Smooth muscle cell (in vitro differentiated cells): ENCODE measurements at regions not wholly inside any gene's neighbourhood (a gene's known extent, or its start where the extent isn't known, plus 50 kb on each side); places are given as distances from the start of the nearest gene placed in this dataset.

Source experiments
- DNase-seq: peaks from one replicate; lab custom pipeline; 2025; ENCODE audit not compliant: unreplicated experiment; lab: John Stamatoyannopoulos, UW
- H2AFZ ChIP-seq: fragments of 200-600 bp; sonication (generic); 2 replicates; pipeline ENCODE4 v1.6.0; 2016; ENCODE audit warnings: antibody characterized with exemption, low read depth, mild to moderate bottlenecking
- H3F3A ChIP-seq: fragments of 200-600 bp; sonication (generic); 2 replicates; pipeline ENCODE4 v1.6.0; 2017; ENCODE audit warnings: antibody characterized with exemption, low read depth
- H3K27ac ChIP-seq: fragments of 200-600 bp; sonication (generic); 2 replicates; pipeline ENCODE4 v1.5.1; 2016; ENCODE audit warnings: low read depth, mild to moderate bottlenecking
- H3K27me3 ChIP-seq: fragments of 200-600 bp; sonication (generic); 2 replicates; pipeline ENCODE4 v1.6.1; 2016; ENCODE audit warnings: low read depth, mild to moderate bottlenecking
- H3K36me3 ChIP-seq: fragments of 200-600 bp; sonication (generic); 2 replicates; pipeline ENCODE4 v1.5.1; 2016; ENCODE audit warnings: low read depth
- H3K4me1 ChIP-seq: fragments of 200-600 bp; sonication (generic); 2 replicates; pipeline ENCODE4 v1.5.1; 2016; ENCODE audit warnings: low read depth
- H3K4me2 ChIP-seq: fragments of 200-600 bp; sonication (generic); 2 replicates; pipeline ENCODE4 v1.6.0; 2016; ENCODE audit warnings: mild to moderate bottlenecking
- H3K4me3 ChIP-seq: fragments of 200-600 bp; sonication (generic); 2 replicates; pipeline ENCODE4 v1.5.1; 2016; ENCODE audit warnings: mild to moderate bottlenecking
- H3K79me2 ChIP-seq: fragments of 200-600 bp; sonication (generic); 2 replicates; pipeline ENCODE4 v1.6.0; 2016; ENCODE audit warnings: low read depth, mild to moderate bottlenecking
- H3K9ac ChIP-seq: fragments of 200-600 bp; sonication (generic); 2 replicates; pipeline ENCODE4 v1.6.0; 2016; ENCODE audit warnings: low read depth
- H3K9me3 ChIP-seq: fragments of 200-600 bp; sonication (generic); replicated peaks from 2 replicates; pipeline ENCODE4 v1.5.1; 2016; ENCODE audit warnings: low read depth
- H4K20me1 ChIP-seq: fragments of 200-600 bp; sonication (generic); 2 replicates; pipeline ENCODE4 v1.6.0; 2016; ENCODE audit warnings: low read depth
- CTCF ChIP-seq: fragments of 200-600 bp; sonication (generic); IDR thresholded peaks from 2 replicates; pipeline ENCODE4 v1.5.1; 2017; ENCODE audit warnings: borderline replicate concordance, mild to moderate bottlenecking, antibody characterized with exemption; ENCODE audit not compliant: insufficient read depth, poor library complexity, severe bottlenecking
- WGBS: methylation state at CpG from one replicate; pipeline ENCODE4 v1.1.7; 2016; ENCODE audit warnings: low lambda C conversion rate; 5-methylcytosine and 5-hydroxymethylcytosine counted together

GRCh38 chr3:96259299-96259698 lies 555.1 kb upstream of the EPHA6 start:
- Histone ChIP-seq H3K27ac (no peak overlapping the region), H3K9ac (no peak overlapping the region), H2AFZ (no peak overlapping the region), H3K4me1 (no peaks in the 10 kb centered on the region), H3F3A (no peaks in the 10 kb centered on the region), H3K79me2 (no peaks in the 10 kb centered on the region), H3K27me3 (no peaks in the 10 kb centered on the region), H4K20me1 (no peaks in the 10 kb centered on the region), H3K4me2 (no peak overlapping the region), H3K4me3 (no peak overlapping the region), H3K36me3 (no peaks in the 10 kb centered on the region), H3K9me3 (no peaks in the 10 kb centered on the region)
- TF ChIP-seq CTCF = no peak
- DNase-seq = no peak

- H3K4me2 ChIP-seq = no peak overlapping the region
- WGBS = 97% methylated on average over 2 of the region's 2 CpGs
- no peaks in the 10 kb centered on the region for H4K20me1 ChIP-seq
- DNase-seq = no peak
- H3K9ac ChIP-seq = no peak overlapping the region
- H3K4me3 ChIP-seq = no peak overlapping the region
- H2AFZ ChIP-seq = no peak overlapping the region
- no peaks in the 10 kb centered on the region for H3K4me1 ChIP-seq
- no peaks in the 10 kb centered on the region for H3K9me3 ChIP-seq
- no peaks in the 10 kb centered on the region for H3K36me3 ChIP-seq
- TF ChIP-seq CTCF = no peak
- no peaks in the 10 kb centered on the region for H3K79me2 ChIP-seq
- no peak overlapping the region for H3K27ac ChIP-seq
- no peaks in the 10 kb centered on the region for H3F3A ChIP-seq
- H3K27me3 ChIP-seq = no peaks in the 10 kb centered on the region
Measured at GRCh38 chr3:96264701-96265100, 549.7 kb upstream of the EPHA6 start.

GRCh38 chr3:96266395-96267190 lies 547.8 kb upstream of the EPHA6 start:
- Histone ChIP-seq H3K4me1 (no peaks in the 10 kb centered on the region), H3F3A (no peaks in the 10 kb centered on the region), H3K9ac (no peak overlapping the region), H3K36me3 (no peaks in the 10 kb centered on the region), H3K79me2 (no peaks in the 10 kb centered on the region), H4K20me1 (no peaks in the 10 kb centered on the region), H3K4me2 (peak overlapping the region; percentile 13), H3K27me3 (no peaks in the 10 kb centered on the region), H3K4me3 (no peak overlapping the region), H2AFZ (no peak overlapping the region), H3K9me3 (no peaks in the 10 kb centered on the region), H3K27ac (no peak overlapping the region)
- no peak for TF ChIP-seq CTCF
- 45% methylated on average over 3 of the region's 3 CpGs for WGBS
- no peak for DNase-seq

GRCh38 chr3:96267577-96267976 lies 546.8 kb upstream of the EPHA6 start:
- Histone ChIP-seq H3K4me2 (no peak overlapping the region), H3K27ac (no peak overlapping the region)
- TF ChIP-seq CTCF = no peak

More at GRCh38 chr3:96267577-96267976, 546.8 kb upstream of the EPHA6 start:
- no peak overlapping the region for H3K9ac ChIP-seq
- H3F3A ChIP-seq = no peaks in the 10 kb centered on the region
- DNase-seq = no peak
- WGBS = 92% methylated on average over 3 of the region's 3 CpGs
- H3K9me3 ChIP-seq = no peaks in the 10 kb centered on the region
- H3K79me2 ChIP-seq = no peaks in the 10 kb centered on the region
- no peak overlapping the region for H2AFZ ChIP-seq
- H3K36me3 ChIP-seq = no peaks in the 10 kb centered on the region
- no peak overlapping the region for H3K4me3 ChIP-seq
- no peaks in the 10 kb centered on the region for H3K4me1 ChIP-seq
- no peaks in the 10 kb centered on the region for H3K27me3 ChIP-seq
- no peaks in the 10 kb centered on the region for H4K20me1 ChIP-seq
